Right cardiac atrium (tissue), 5 donors: ENCODE measurements at regions not wholly inside any gene's neighbourhood (a gene's known extent, or its start where the extent isn't known, plus 50 kb on each side); places are given as distances from the start of the nearest gene placed in this dataset.

ENCODE experiments used
- ATAC-seq, 2 donors: fragments of 200-7000 bp; cut with Tn5 transposase; one replicate each; pipeline versions ENCODE4 v1.8.0 to v1.9.1; 2020; ENCODE audit warnings: moderate library complexity in 2 of 2, mild to moderate bottlenecking in 1 of 2
- DNase-seq, 3 donors: peaks; one replicate each; pipeline ENCODE4 v3.0.0-alpha.2; 2020
- H3K27ac ChIP-seq: one replicate; pipeline ENCODE4 v1.5.1; 2013; ENCODE audit warnings: mild to moderate bottlenecking, low read length, control low read depth, moderate library complexity
- H3K27me3 ChIP-seq: one replicate; pipeline ENCODE4 v1.6.1; 2013; ENCODE audit not compliant: control insufficient read depth, insufficient read depth
- H3K4me1 ChIP-seq: one replicate; pipeline ENCODE4 v1.6.1; 2013; ENCODE audit warnings: low read length; ENCODE audit not compliant: control insufficient read depth, insufficient read depth
- H3K4me3 ChIP-seq: one replicate; pipeline ENCODE4 v1.5.1; 2013; ENCODE audit warnings: low read length, control low read depth
- H3K9me3 ChIP-seq: one replicate; pipeline ENCODE4 v1.6.1; 2013; ENCODE audit warnings: low read length; ENCODE audit not compliant: control insufficient read depth
- WGBS: extraction: QIAGEN DNeasy Blood & Tissue Kit; methylation state at CpG from one replicate; pipeline ENCODE4 v1.1.7; 2013; 5-methylcytosine and 5-hydroxymethylcytosine counted together
- intact Hi-C, 4 donors: fragments of 100-400 bp; cut with DNase I; formaldehyde crosslinking; loops; one replicate each; pipeline versions ENCODE4 v1.11.0 to v1.14.0; 2022 to 2023
- donor health status: healthy with polysubstance abuse.
- donor health status: DM: no; HTN: yes; CAD: no.
- donor health status: DM: no; HTN: no; CAD: no.
- donor health status: DM: no; HTN: yes; CAD: no; lungs with severe emphysema.
- donor health status: DM: yes; HTN: yes; CAD: no.

DNA sequence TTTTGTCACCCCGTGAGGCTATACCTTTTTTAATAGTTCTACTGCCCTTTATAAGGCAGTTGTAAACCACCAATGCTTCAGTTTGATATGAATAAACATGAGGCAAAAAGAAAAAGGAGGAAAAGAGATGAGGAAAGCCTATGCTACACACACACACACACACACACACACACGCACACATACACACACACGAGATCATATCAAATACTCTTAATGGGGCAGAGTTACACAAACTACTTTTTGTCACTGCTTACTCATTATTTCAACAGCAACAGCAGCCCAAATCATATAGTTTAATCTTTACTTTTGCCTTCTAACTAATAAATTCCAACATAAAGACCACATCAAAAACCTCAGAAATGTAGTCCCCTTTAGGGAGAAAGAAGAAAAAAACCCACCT is 116.8 kb upstream of the PAM start:
- DNase-seq, result no peak
- intact Hi-C loops, result no loop called here
- ATAC-seq, result no peak
- Histone ChIP-seq H3K9me3 (no peaks in the 10 kb centered on the region), H3K4me3 (no peak overlapping the region), H3K27me3 (no peaks in the 10 kb centered on the region), H3K4me1 (no peaks in the 10 kb centered on the region), H3K27ac (peak overlapping the region; percentile 81)
- WGBS, result 65% methylated on average over 3 of the region's 3 CpGs

DNA sequence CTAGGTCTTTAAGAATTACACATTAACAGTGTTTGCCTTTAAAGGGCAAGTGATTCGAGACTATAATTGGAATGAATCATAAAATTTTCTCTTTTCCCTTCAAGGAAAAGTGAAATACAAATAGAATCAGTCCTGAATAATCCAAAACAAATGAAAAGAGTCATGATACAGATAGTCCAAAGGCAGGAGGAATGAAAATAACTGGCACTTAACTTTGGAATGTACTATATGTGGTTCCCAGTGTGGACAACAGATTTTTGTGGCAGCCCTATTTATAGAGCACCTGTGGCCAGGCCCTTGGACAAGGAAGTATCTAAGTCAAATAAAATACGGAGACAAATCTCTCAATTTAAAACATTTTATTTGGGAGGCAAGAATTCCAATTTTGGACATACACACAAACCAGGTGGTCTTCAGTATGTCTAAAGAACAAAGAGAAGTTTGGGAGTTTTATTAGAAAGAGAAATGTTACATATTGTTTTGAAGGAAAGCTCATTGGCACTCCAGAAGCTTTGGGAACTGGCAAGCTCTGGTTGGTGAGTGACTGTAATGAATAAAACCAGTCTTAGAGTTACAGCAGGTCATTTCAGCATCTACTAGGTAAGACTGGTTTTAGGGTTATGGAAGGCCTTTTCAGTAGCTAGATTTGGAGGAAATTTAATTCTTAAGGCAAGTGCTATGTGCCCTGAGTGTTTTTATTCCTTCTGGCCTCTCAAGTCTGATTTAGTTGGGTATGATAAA is 116.0 kb upstream of the PAM start:
- WGBS, result 50% methylated on average over 2 of the region's 2 CpGs
- no peaks in the 10 kb centered on the region for H3K4me1 ChIP-seq
- no peaks in the 10 kb centered on the region for H3K27me3 ChIP-seq
- H3K27ac ChIP-seq, result no peak overlapping the region
- H3K4me3 ChIP-seq, result no peak overlapping the region
- no peaks in the 10 kb centered on the region for H3K9me3 ChIP-seq
- intact Hi-C loops, result no loop called here
- no peak for DNase-seq
- ATAC-seq, result peak in 1 of 2 donors; percentile 77

GRCh38 chr5:102649731-102650130 is 105.4 kb upstream of the PAM start:
- H3K9me3 ChIP-seq, result no peaks in the 10 kb centered on the region
- H3K4me1 ChIP-seq, result no peaks in the 10 kb centered on the region
- WGBS, result 65% methylated on average over 1 of the region's 1 CpG
- intact Hi-C loops, result no loop called here
- H3K27me3 ChIP-seq, result no peaks in the 10 kb centered on the region
- no peak overlapping the region for H3K4me3 ChIP-seq
- no peak for ATAC-seq
- no peak overlapping the region for H3K27ac ChIP-seq
- DNase-seq, result no peak

DNA sequence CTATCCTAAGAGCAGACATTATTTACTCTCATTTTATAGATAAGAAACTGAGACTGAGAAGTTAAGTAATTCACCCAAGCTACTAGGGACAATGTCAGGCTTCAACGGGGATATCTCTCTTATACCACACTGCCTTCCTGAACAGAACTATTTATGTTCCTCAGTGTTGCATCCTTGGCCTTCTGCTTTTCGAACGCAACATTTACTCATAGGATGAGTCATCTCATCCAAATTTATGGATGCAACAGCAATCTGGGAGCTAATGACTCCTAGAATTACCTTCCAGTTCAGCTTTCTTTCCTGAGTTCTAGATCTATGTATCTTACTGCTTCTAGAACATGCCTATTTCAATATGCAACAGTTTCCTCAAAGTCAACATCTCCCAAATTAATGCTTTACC is 103.6 kb upstream of the PAM start:
- Histone ChIP-seq H3K4me3 (no peak overlapping the region), H3K27me3 (peaks cover under 1% of the 10 kb centered on the region), H3K9me3 (no peaks in the 10 kb centered on the region), H3K27ac (no peak overlapping the region), H3K4me1 (no peaks in the 10 kb centered on the region)
- no peak for ATAC-seq
- intact Hi-C loops, result no loop called here
- 85% methylated on average over 3 of the region's 3 CpGs for WGBS
- no peak for DNase-seq

DNA sequence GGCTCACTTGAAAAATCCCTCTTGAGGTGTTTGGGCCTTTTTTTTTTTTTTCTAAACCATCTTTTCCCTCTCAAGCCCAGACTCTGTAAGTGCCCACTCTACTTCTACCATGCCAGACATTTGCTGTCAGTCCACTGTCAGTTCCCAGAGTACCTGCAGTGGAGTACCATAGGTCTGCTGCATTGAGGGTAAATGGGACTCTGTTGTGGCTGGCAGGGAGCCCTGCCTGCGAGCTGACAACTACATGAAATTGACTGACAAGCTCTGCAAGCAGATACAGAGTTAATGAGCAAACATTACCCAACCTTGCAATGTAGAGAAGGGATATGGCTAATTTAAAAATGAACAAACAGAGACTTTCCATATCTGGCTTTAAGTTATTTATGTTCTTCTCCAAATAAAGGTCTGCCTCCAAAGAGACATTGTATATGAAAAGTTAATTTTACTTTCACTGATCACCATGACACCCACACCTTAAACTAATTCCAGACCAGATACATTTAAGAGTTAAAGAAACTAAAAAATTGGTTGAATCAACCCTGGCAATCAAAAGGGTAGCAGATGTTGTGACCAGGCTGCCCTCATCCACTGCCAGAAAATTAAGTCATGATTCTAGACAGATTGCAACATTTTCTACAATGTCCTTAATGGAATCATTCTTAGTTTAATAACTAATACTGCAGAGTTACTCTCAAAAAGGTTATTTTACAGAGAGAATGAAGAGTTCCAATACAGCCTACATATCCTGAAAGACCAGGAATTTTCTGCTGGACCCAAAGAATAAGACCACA is 100.4 kb upstream of the PAM start:
- 67% methylated on average over 1 of the region's 1 CpG for WGBS
- intact Hi-C loops, result no loop called here
- DNase-seq (peak in 1 of 3 donors; percentile 35), ATAC-seq (peak; percentile 46 to 56)
- no peaks in the 10 kb centered on the region for H3K4me1 ChIP-seq
- H3K27ac ChIP-seq, result no peak overlapping the region
- no peak overlapping the region for H3K4me3 ChIP-seq
- H3K27me3 ChIP-seq, result peaks cover 2% of the 10 kb centered on the region
- H3K9me3 ChIP-seq, result no peaks in the 10 kb centered on the region

GRCh38 chr5:102659151-102659550 is 96.0 kb upstream of the PAM start:
- H3K4me1 ChIP-seq, result no peaks in the 10 kb centered on the region
- no peak overlapping the region for H3K4me3 ChIP-seq
- ATAC-seq (no peak), DNase-seq (no peak)
- intact Hi-C loops, result no loop called here
- H3K27me3 ChIP-seq, result peaks cover 2% of the 10 kb centered on the region
- no peaks in the 10 kb centered on the region for H3K9me3 ChIP-seq
- H3K27ac ChIP-seq, result no peak overlapping the region
- WGBS, result 58% methylated on average over 2 of the region's 2 CpGs

DNA sequence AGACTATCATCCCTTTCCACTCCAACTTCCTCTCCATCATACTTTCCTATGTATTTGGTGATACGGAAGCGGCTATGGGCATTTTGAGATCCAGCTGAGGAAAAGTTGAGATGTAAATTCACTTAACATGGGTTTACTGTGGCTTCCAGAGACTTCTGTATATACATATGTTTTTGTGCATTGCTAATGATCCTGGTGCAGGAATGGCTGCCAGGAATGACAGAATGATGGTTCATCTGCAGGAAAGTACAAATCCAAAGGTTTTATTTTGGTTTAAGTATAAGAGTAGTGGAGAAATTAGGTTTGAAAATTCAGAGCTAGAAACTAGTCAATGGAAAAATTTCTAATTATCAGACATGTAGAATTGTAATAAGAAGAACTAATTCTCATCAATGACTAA is 95.0 kb upstream of the PAM start:
- ATAC-seq, result no peak
- intact Hi-C loops, result no loop called here
- WGBS, result 88% methylated on average over 2 of the region's 2 CpGs
- no peak overlapping the region for H3K27ac ChIP-seq
- DNase-seq, result no peak
- peaks cover 2% of the 10 kb centered on the region for H3K27me3 ChIP-seq
- no peaks in the 10 kb centered on the region for H3K4me1 ChIP-seq
- no peaks in the 10 kb centered on the region for H3K9me3 ChIP-seq
- no peak overlapping the region for H3K4me3 ChIP-seq

- DNase-seq (no peak), ATAC-seq (peak; percentile 13 to 23)
- H3K27ac ChIP-seq, result no peak overlapping the region
- intact Hi-C loops, result no loop called here
- no peak overlapping the region for H3K4me3 ChIP-seq
- H3K27me3 ChIP-seq, result no peaks in the 10 kb centered on the region
- H3K4me1 ChIP-seq, result no peaks in the 10 kb centered on the region
- H3K9me3 ChIP-seq, result no peaks in the 10 kb centered on the region
- WGBS, result 41% methylated on average over 1 of the region's 1 CpG
Observed at GRCh38 chr5:102663749-102664530, 91.2 kb upstream of the PAM start.

GRCh38 chr5:102664616-102665335 is 90.3 kb upstream of the PAM start:
- 53% methylated on average over 4 of the region's 4 CpGs for WGBS
- no peaks in the 10 kb centered on the region for H3K4me1 ChIP-seq
- no peak overlapping the region for H3K27ac ChIP-seq
- H3K4me3 ChIP-seq, result no peak overlapping the region
- DNase-seq (no peak), ATAC-seq (no peak)
- intact Hi-C loops, result no loop called here
- no peaks in the 10 kb centered on the region for H3K9me3 ChIP-seq
- H3K27me3 ChIP-seq, result no peaks in the 10 kb centered on the region

GRCh38 chr5:102666164-102666946 is 88.8 kb upstream of the PAM start:
- WGBS, result 76% methylated on average over 4 of the region's 4 CpGs
- DNase-seq (peak in 1 of 3 donors; percentile 31), ATAC-seq (no peak)
- no peaks in the 10 kb centered on the region for H3K9me3 ChIP-seq
- H3K27ac ChIP-seq, result no peak overlapping the region
- intact Hi-C loops, result no loop called here
- H3K4me1 ChIP-seq, result no peaks in the 10 kb centered on the region
- no peak overlapping the region for H3K4me3 ChIP-seq
- no peaks in the 10 kb centered on the region for H3K27me3 ChIP-seq
